ENCODE measurements at regions not wholly inside any gene's neighbourhood (a gene's known extent, or its start where the extent isn't known, plus 50 kb on each side); places are given as distances from the start of the nearest gene placed in this dataset.

DNA sequence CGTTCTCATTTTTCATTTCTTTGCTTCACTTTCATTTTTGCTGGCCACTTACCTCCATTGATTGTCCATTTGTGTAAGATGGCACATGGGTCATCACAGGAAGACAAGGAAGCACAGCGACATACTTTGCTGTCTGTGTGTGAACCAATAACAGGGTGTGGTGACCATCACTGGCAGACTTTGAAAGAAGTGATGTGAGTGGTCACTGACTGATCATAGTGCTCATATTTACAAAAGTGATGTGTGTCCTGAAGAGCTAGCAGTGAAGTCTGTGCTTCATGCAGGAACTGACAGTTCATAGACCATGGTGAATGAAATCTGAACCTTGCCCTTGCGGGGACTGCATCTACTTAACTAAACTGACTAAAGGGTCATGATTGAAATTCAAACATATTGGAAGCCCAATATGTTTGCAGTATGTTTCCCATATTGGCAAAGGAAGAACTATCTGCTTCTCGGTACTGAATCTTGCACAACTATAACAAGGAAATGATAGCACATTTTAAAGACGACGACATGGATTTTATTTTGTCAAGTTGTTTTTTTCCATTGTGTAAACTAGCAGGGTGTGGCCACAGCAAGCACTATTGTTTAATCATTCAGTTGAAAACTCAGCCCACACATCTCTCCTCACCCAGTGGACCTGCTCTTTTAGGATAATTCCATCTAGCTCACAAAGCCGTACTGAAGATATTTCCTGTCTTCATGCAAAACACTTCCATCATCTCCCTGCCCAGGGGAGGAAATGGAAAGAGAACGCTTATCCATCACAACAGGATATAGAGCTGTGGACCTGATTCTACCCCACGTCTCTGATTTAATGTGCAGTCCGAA is 232.0 kb upstream of the ANKRD55 start (continued):
- TF ChIP-seq CBFB (CRISPR knock-in tag; IDR thresholded peaks at IDR 0.05), result no peak
- TF ChIP-seq THAP11 (CRISPR knock-in tag; IDR thresholded peaks at IDR 0.05), result peak; percentile 59; the same call in 1 of the 2 replicates
- no peak for TF ChIP-seq RAD51 (IDR thresholded peaks at IDR 0.05; ENCODE audit: borderline replicate concordance)
- TF ChIP-seq CENPX (CRISPR knock-in tag; IDR thresholded peaks at IDR 0.05), result no peak
- peak; percentile 40 for TF ChIP-seq SKI (IDR thresholded peaks at IDR 0.05; ENCODE audit: partially characterized antibody)
- TF ChIP-seq ZNF263 (CRISPR knock-in tag; IDR thresholded peaks at IDR 0.05), result no peak
- TF ChIP-seq, protein P1, sequence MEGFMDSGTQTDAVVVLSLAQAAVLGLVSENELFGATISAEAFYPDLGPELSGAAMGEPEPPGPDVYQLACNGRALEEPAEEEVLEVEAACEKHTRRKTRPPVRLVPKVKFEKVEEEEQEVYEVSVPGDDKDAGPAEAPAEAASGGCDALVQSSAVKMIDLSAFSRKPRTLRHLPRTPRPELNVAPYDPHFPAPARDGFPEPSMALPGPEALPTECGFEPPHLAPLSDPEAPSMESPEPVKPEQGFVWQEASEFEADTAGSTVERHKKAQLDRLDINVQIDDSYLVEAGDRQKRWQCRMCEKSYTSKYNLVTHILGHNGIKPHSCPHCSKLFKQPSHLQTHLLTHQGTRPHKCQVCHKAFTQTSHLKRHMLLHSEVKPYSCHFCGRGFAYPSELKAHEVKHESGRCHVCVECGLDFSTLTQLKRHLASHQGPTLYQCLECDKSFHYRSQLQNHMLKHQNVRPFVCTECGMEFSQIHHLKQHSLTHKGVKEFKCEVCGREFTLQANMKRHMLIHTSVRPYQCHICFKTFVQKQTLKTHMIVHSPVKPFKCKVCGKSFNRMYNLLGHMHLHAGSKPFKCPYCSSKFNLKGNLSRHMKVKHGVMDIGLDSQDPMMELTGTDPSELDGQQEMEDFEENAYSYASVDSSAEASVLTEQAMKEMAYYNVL (CRISPR knock-in tag; IDR thresholded peaks at IDR 0.05; ENCODE audit: borderline replicate concordance), result peak; percentile 66; the same call in 1 of the 2 replicates
- peak; percentile 67 for TF ChIP-seq KDM6A (CRISPR knock-in tag; IDR thresholded peaks at IDR 0.05; ENCODE audit: low read depth)
- TF ChIP-seq ZNF10 (CRISPR knock-in tag; IDR thresholded peaks at IDR 0.05; ENCODE audit: borderline replicate concordance, low read depth), result no peak
- TF ChIP-seq NR2F2 (IDR thresholded peaks at IDR 0.05; ENCODE audit: borderline replicate concordance, low read depth), result no peak
- TF ChIP-seq ELF1 (CRISPR knock-in tag; IDR thresholded peaks at IDR 0.05), result peak; percentile 60
- TF ChIP-seq, protein P2, sequence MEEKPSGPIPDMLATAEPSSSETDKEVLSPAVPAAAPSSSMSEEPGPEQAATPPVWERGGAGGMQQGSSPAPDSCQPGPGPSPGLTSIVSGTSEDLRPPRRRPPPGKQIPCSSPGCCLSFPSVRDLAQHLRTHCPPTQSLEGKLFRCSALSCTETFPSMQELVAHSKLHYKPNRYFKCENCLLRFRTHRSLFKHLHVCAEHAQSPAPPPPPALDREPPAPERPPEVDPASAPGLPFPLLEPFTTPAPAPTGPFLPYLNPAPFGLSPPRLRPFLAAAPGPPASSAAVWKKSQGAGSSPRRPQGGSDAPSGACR (CRISPR knock-in tag; IDR thresholded peaks at IDR 0.05), result no peak
- TF ChIP-seq, protein P3, sequence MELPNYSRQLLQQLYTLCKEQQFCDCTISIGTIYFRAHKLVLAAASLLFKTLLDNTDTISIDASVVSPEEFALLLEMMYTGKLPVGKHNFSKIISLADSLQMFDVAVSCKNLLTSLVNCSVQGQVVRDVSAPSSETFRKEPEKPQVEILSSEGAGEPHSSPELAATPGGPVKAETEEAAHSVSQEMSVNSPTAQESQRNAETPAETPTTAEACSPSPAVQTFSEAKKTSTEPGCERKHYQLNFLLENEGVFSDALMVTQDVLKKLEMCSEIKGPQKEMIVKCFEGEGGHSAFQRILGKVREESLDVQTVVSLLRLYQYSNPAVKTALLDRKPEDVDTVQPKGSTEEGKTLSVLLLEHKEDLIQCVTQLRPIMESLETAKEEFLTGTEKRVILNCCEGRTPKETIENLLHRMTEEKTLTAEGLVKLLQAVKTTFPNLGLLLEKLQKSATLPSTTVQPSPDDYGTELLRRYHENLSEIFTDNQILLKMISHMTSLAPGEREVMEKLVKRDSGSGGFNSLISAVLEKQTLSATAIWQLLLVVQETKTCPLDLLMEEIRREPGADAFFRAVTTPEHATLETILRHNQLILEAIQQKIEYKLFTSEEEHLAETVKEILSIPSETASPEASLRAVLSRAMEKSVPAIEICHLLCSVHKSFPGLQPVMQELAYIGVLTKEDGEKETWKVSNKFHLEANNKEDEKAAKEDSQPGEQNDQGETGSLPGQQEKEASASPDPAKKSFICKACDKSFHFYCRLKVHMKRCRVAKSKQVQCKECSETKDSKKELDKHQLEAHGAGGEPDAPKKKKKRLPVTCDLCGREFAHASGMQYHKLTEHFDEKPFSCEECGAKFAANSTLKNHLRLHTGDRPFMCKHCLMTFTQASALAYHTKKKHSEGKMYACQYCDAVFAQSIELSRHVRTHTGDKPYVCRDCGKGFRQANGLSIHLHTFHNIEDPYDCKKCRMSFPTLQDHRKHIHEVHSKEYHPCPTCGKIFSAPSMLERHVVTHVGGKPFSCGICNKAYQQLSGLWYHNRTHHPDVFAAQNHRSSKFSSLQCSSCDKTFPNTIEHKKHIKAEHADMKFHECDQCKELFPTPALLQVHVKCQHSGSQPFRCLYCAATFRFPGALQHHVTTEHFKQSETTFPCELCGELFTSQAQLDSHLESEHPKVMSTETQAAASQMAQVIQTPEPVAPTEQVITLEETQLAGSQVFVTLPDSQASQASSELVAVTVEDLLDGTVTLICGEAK (IDR thresholded peaks at IDR 0.05), result no peak
- TF ChIP-seq, protein P3 (CRISPR knock-in tag; IDR thresholded peaks at IDR 0.05), result no peak; the same call in 1 of the 2 replicates
- TF ChIP-seq, protein P4, sequence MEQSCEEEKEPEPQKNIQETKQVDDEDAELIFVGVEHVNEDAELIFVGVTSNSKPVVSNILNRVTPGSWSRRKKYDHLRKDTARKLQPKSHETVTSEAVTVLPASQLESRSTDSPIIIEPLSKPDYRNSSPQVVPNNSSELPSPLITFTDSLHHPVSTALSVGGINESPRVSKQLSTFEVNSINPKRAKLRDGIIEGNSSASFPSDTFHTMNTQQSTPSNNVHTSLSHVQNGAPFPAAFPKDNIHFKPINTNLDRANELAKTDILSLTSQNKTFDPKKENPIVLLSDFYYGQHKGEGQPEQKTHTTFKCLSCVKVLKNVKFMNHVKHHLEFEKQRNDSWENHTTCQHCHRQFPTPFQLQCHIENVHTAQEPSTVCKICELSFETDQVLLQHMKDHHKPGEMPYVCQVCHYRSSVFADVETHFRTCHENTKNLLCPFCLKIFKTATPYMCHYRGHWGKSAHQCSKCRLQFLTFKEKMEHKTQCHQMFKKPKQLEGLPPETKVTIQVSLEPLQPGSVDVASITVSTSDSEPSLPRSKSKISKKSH (CRISPR knock-in tag; IDR thresholded peaks at IDR 0.05; ENCODE audit: borderline replicate concordance), result no peak
- TF ChIP-seq SMYD3 (CRISPR knock-in tag; IDR thresholded peaks at IDR 0.05), result no peak
- peak; percentile 80 for TF ChIP-seq BCL6 (CRISPR knock-in tag; IDR thresholded peaks at IDR 0.05)
- no peak for TF ChIP-seq ZFP1 (CRISPR knock-in tag; IDR thresholded peaks at IDR 0.05)

Data from HepG2 (cell line).